NOMO-1 (cell line): ENCODE measurements at regions not wholly inside any gene's neighbourhood (a gene's known extent, or its start where the extent isn't known, plus 50 kb on each side); places are given as distances from the start of the nearest gene placed in this dataset.

Experiments
- DNase-seq, 2 experiments: peaks; one replicate each; lab custom pipeline; 2025; ENCODE audit not compliant: unreplicated experiment in 2 of 2; lab: John Stamatoyannopoulos, UW

DNA sequence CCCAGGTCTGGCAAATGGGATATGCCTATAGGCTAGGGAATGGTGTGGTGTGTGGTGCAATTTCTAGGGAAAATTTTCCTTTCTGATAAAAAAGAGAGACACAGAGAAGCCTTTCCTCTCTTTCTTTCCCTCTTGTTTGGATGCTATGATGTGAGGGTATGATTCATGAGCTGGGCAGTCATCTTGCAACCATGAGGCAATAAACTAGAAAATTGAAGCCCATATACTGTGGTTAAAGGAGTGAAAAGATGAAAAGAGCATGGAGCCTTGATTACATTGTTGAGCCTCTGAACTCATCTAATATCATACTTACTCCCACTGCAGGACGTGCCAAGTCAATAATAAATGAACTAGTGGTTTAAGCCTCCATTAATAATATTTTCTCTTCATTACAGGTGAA, 215.6 kb downstream of the HAUS1 start:
- DNase-seq: no peak

DNA sequence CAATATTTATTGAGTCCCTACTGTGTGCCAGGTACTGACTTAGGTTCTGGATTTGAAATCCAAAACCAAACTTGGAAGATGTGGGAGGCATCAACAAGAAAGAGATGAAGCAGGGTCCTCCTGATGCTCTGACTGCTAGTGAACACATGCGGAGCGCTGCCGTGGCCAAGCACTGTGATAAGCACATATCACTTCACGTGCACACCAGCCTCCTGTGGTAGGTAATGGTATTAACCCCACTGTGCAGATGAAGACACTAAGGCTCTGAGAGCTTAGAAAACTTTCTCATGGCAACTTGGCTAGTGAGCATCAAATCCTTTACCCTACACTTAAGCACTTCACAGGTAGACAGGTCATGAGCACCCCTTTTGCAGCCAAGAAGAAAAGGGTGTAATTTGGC, 216.1 kb downstream of the HAUS1 start:
- no peak for DNase-seq

DNA sequence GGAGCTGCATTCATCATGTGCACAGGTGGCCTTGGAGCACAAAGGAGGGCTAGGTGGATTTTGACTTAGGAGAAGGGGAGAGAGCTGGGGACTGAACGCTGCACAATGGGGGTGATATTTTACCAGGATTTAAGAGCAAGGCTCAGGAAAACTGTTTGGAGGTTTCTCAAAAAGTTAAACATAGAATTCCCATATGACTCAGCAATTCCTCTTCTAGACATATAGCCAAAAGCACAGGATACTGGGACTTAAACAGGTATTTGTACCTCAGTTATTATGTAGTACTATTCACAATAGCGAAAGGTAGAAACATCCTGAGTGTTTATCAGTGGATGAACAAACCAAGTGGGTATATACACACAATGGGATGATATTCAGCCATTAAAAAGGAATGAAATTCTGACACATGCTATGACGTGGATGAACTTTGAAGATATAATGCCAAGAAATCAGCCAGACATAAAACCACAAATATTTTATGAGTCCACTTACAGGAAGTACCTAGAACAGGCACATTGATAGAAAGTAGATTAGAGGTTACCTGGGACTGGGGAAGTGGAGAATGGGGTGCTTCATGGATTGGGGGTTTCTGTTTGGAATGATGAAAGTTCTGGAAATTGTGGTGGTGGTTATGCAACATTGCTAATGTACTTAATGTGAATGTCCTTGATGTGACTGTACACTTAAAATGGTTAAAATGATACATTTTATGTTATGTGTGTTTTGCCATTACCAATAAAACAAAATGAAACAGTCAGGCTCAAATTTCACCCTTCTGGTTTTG, 216.9 kb downstream of the HAUS1 start:
- DNase-seq: no peak

DNA sequence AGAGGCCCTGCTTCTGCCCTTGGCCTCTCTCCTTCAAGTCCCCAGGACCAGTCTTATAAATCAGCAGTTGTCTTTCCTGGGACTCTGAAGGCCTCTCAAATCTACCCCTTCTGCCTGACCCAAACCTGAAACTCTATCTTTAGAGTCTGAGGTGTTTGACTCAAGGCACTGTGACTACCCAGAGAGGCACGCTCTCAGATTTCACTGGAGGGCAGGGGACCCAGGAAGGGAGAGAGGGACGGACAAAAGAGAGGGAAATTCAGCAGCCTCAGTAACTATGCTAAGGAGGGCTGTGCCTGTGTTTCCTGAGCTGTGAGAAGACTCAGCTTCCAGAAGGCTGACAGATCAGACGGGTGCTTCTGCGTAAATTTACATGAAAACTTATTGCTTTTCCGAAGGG, 217.8 kb downstream of the HAUS1 start:
- DNase-seq: no peak

DNA sequence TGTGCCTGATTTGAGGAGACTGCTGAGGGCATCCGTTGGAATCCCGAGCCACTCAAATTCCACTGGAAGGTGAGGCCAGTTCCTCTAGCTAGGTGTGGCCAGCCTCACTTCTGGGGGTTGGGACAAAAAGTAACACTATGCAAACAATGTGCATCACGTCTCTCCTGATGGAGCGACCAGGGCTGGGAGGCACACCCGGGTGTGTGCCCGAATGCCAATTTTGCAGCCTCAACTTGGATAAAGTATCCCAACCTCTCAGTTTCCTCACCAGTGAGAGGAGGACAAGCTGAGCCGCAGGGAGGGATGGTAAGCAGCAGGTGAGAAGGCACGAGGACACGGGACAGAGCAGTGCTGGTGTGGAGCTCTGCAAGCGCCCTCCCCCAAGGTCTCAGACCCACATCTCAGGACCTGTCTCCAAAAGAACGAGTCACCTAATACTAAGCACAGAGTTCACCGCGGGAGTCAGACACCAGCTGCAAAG, 218.3 kb downstream of the HAUS1 start:
- DNase-seq: no peak

DNA sequence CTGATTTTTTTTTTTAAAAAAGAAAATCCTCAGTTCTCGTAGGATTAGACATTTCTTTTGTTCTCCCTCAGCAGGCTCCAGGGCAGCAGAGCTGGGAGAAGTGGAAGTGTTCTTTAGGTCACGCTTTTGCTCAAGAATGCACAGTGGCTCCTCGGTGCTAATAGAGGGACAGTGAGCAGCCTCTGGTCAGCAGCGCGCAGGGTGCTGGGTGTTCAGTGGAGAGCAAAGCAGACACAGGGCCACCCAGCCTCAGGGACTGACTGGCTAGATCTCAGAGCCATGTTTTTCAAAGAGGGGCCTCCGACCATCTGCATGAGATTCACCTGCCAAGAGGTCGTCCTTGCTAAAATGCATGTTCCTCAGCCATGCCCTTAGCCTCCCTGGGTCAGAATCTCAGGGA, 218.8 kb downstream of the HAUS1 start:
- DNase-seq: no peak

DNA sequence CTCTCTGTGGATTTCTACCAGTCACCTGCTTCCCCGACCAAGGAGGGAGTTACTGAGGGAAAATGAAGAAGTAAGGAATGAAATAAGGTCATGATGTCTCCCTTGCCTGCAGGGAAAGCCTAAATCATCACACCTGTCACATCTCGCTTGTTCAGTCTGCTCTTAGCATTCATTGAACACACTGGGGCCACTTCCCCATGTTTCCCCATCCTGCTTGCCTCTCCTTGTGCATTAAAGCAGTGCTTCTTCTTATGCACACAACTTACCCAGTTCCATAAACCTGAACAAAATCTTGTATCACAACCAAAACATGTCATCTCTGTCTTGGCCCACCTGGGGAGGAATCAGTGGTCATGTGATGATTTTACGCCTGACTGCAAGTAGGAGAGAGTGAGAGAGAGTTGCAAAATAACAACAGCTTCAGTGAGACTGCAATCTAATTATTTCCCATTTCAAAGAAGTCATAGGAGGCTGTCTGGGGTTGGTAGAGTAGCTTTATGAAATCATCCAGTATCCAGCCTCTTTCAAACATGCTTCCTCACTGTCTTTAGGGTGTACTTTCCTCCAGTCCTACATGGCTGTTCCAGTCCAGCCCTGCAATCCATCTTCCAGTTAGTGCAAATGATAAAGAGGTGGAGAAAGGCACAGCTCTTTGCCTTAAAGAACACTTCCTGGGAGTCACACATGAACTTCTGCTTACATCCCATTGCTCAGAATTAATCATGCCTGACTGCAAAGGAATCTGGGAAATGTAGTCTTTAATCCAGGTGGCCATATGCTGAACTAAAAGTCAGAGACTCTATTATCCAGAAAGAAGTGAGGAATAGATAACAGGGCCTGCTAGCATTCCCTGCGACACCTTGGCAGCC, 220.1 kb downstream of the HAUS1 start:
- peak; percentile 65 to 86 for DNase-seq

DNA sequence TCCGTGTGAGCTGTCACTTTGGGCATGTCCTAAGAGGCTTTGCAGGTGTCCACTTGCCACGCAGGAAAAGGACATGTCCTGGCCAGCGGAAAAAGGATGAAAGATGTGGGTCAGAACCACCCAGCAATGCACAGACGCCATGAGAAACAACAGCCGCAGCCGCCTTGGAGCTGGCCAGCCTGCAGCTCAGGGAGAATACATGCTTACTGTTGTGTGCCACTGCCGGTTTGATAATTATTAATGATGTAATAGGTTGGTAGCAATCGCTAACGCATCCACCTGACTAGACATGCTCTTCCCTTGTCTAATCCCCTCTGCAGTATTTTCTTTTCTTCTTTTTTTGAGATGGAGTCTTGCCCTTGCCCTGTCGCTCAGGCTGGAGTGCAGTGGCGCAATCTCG, 221.7 kb downstream of the HAUS1 start:
- no peak for DNase-seq

DNA sequence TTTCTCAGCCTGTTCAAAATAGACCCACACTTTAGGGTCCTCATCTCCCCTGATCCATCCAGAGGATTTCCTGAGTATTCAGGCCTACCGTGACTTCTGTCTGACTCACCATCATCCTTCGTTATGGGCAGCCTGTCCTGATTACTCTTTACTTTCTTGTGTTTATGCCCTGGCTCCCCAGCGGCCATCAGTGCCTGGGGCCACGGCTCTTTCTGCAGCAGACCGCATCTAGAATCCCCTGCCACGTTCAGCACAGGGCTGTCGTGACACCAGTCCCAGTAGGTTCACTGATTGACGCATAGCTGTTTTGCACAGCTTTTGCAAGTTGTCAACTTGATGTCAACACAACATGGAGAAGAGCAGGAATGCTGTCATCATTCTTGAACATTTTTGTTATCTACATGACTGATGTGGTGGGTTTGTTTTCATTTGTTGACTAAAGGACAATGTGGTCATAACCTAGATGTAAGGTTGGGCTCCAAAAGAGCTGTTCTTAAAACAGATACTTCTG, 225.6 kb downstream of the HAUS1 start:
- no peak for DNase-seq

DNA sequence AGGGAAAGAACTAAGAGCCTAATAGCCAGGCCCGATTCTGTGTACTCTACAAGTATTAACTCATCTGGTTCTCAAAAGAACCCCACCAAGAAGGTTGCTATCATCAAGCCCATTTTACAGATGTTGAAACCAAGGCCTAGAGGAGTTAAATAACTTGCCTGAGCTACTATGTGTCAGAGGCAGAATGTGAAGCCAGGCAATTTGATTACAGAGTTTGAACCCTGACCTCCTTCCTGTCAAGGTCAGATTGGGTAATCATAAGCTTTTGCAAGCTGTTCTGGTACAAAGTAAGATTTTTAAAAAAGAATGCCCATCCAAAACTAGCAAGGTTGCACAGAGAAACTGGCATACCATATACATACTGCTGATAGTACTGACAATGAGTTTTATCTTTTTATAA, 227.1 kb downstream of the HAUS1 start:
- DNase-seq: peak in 1 of 2 experiments; percentile 8

DNA sequence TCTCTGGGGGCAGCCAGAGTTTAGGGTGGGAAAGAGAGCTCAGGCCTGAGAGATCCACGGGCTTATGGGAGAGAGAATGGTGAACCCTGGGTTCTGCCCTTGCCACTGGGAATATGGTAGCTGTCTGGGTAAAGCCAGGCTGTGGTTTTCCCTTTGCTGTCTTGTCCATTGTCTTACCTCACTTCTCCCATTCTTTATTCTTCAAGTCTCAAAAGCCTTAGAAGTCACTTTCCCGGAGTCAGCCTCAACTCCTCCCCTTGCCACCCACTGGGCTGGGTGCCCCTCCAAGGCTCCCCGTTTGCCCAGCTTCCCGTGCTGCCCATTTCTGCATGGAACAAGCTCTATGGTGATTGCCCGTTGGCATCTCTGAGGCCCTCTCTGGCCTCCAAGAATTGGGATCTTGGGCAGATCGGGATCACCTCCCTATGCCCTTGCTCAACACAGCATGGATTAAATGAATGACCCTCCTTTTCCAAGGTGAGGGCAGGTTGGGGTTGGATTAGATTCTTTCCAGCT, 228.2 kb downstream of the HAUS1 start:
- DNase-seq: no peak

DNA sequence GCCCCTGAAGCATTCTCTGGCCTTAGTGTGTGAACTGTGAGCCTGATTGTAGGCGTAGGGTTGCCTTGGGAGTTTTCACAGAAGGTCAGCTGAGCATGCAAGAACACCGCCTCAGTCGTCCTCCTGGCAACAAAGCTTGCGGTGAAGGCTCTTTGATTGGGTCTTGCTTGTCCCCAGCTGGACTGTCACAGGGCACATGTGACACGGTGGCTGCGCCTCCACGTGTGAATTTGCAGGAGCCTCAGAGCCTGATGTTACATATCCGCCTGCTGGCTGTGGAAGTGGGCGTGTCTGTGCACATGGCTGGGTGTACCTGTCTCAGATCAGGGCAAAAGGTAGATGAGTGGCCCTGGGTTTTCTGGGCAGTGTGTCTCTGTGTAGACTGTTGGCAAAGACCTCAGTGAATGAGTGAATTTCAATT, 228.7 kb downstream of the HAUS1 start:
- no peak for DNase-seq

DNA sequence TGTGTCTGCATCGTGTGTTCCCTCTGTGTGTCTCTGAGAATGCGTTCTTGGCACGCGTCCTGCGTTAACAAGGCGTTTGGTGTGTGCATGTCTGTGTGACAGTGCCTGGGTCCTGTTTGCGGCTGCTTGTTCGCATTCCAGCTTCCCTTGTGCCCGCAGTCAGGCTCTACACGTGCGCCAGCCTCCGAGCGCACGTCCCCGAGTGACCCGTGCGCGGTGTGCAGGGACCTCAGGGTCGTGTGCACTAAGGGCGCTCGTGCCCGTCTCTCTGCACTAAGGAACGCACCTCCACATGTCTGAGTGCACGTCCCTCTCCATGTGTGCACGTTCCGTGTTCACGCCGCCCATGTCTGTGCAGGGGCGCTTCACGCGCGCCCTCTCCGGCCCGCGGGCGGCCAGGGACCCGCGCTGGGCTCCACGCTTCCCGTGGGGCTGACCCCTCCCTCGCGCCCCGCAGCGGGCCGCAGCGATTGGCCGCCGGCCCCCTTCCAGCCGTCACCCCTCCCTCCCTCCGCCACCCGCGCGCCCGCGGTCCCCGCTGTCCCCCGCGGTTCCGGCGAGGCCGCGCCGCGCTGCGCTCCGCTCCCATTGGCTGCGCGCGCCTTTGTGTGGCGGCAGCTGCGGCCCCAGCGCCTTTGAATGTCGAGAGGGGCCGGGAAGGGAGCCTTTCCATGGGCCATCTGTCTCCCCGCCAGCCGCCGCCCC, 229.4 kb downstream of the HAUS1 start:
- DNase-seq: peak; percentile 57 to 59

DNA sequence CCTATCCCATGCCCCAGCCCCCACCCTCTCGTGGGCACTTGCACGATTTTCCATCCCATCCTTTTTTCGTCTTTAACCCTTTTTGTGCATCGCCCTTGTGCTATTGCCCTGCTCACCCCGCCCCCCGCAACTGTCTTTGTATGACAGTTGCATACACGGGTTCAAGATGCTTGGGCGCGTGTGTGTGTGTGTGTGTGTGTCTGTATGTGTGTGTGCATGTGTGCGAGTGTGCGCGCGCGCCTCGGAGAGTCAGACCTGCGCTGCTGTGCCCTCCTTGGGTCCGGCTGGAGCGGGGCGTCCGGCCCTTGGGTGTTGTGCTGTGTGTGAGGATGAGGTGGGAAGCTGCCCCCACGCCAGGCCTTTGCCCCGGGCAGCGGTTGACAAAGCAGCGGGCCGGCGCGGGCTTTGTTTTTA, 230.7 kb downstream of the HAUS1 start:
- peak in 1 of 2 experiments; percentile 5 for DNase-seq

DNA sequence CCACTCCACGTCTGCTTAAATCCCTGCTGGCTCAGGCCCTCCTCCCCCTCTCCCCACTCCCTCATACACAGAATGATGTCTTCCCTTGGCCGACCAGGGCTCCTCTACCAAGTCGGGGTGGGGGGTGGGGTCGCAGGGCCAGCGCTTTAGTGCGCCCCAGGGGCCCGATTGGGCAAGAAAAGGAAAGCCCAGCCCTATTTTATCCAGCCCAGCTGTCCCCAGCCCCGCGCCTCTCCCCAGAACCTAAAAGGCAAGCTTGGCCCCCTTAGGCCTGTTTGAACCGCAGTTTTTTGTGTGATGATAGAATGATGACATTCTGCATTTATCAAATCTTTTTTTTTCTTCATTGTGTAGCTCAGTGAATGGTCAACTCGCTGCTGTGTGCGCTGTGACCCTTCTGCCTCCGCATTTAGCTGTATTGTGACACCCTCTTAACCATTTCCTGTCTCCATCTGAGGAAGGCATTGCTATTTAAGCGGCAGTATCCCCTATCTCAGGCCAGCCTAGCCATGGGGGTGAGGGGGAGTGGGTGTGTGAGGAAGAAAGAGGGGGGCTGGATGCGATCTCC, 231.4 kb downstream of the HAUS1 start:
- DNase-seq: peak; percentile 41 to 49

DNA sequence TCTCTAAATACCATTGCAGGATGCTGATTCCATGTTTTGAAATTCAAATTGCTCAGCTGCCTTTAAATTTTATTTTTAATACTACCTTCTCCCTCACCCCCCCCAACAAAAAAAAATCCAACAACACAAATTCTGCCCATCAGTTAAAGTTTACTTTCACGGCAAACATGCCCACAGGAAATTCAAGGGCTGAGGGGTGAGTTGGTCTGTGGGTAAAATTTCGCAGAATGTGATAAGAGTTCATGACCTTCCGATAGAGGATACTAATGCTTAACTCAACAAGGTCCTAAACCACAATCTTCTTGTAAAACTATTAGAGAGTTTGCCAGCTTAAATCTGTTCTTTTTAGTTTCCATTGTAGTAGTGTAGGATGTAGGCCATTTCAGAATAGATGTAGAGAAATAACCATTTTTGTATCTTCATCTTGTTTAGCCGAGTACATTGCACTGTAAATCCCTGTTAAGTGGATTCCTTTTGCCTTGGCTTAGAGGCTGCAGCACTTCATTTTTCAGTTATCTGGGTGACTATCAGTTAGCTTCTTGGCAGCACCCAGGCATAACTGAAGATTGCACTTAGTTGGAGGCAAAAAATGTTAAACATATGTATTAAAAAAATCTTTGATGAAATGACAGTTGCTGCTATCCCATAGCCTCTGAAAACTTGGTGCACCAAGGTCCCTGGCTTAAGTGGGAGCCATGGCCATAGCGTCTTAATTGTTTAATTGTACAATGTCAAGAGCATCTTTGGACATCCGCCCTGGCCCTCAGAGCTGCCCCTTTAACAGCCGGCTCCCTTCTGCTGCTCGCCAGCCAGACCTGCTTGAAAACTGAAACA, 232.3 kb downstream of the HAUS1 start:
- DNase-seq: no peak

DNA sequence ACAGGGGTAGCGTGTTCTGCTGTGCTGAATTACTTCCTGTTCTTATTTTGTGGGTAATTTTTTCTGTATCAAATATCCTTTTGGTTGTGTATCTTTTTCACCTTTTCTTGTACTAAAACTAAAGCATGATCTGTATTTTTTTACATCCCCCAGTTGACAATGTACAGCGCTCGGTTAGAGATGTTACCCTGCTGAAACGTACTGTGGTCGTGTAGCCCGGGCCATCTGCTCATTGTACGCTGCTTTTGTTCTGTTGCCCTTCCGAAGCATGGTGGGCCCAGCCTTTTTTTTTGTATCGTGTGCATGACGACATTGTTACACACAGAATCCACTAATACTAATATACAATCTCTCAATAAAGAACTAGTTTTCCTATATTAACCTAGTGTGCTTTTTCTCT, 233.1 kb downstream of the HAUS1 start:
- no peak for DNase-seq

DNA sequence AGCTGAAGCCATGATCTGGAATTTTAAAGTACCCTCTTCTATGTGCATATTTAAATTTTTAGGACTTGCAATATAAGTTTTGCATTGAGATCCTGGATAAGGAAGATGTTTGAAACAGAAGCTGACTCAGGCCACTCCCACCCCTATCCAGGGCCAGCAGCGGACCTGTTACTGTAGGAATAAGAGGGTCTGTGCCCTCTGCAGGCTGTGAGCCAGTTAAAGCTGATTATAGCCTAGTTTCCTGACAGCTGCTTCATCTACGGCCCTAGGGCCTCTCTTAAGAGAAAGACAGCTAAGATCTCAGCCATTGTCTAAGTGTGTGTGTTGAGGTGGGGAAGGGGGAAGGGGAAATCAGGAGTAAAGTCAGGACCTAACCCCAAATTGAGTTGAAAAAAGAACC, 234.0 kb downstream of the HAUS1 start:
- DNase-seq: no peak

DNA sequence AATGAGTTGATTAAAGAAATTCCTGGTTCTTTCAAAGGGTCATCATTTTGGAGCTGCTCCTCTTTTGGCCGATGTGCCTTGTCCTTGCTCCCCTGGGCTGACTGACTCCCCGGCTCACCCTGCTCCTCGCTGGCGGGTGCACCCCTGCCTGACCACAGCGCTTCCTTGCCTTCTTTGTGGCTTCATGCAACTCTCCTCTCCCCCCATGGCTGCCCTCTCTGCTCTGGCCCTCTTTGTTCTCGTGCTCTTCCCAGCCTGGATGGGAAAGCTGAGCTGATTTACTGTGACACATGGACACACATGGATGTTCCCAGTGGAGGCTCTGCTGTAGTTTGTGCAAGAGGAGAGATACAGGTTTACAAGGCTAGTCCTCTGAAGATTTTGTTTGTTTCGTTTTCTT, 234.6 kb downstream of the HAUS1 start:
- no peak for DNase-seq

DNA sequence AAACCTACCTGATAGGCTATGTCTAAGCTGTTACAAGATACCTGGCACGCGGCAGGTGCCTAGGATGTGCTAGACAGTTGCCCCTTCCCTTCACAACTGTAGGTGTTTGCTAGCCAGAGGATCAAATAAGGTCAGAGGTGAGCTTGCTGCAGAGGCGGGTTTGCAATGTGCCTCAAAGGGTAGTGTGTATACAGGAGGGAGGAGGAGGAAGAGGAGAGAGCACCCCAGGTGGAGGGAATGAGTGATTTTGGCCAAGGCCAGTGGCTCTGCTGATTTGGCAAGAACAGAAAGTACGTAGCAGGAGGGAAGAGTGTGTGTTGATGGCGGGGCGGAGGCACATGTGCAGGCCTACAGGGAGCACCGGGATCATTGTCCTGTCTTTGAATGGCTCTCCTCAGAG, 236.5 kb downstream of the HAUS1 start:
- no peak for DNase-seq
